ENCODE measurements at regions not wholly inside any gene's neighbourhood (a gene's known extent, or its start where the extent isn't known, plus 50 kb on each side); places are given as distances from the start of the nearest gene placed in this dataset.

DNA sequence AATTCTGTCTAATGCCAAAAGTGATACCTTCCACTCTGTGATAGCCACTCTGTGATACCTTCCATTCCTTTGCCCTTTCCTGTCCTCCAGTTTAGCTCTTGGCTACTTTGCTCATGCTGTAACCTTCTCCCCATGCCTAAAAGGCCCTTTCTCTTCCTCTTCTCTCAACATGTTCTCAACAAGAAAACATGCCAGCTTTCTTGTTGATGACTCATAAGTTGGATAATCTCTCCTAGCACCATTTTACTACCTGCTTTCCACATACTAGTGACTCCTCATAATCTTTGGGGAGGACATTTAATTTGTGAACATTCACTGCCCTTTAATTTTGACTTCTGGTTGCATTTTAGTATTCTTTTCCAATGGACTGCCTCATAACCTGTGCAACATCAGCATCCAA lies 55.9 kb upstream of the NT5C1B start:
- no peak overlapping the region for H3K4me3 ChIP-seq (replicated peaks in 1 of 3; ENCODE audit: low read depth in 2 of 3, low read length in 3 of 3)
- no peak overlapping the region for H3K4me2 ChIP-seq (replicated peaks; ENCODE audit: extremely low read depth, low read length, poor library complexity, severe bottlenecking)
- H3K27ac Mint-ChIP-seq = no peak overlapping the region
- intact Hi-C loops (cut with micrococcal nuclease) = no loop called here
- no peak overlapping the region for H3K9ac ChIP-seq (ENCODE audit: insufficient read depth, low read length, poor library complexity, severe bottlenecking)
- H2AFZ ChIP-seq (ENCODE audit: insufficient read depth, low read depth, low read length, poor library complexity, severe bottlenecking) = no peak overlapping the region
- no peaks in the 10 kb centered on the region for H3K27me3 Mint-ChIP-seq (ENCODE audit: low read depth in 3 of 3)
- peaks cover 7% of the 10 kb centered on the region in 2 donors for H3K9me3 ChIP-seq (replicated peaks in 1 of 2; ENCODE audit: control insufficient read depth in 1 of 2, insufficient read depth in 1 of 2, low read length in 2 of 2)
- H3K27me3 ChIP-seq (ENCODE audit: control insufficient read depth in 2 of 2, insufficient read depth in 2 of 2, low read length in 2 of 2) = no peaks in the 10 kb centered on the region
- peaks cover 2 to 18% (median 15%) of the 10 kb centered on the region in 7 donors for H3K9me3 Mint-ChIP-seq
- no peaks in the 10 kb centered on the region for H3K36me3 Mint-ChIP-seq
- no peak for DNase-seq
- TF ChIP-seq, protein P1, sequence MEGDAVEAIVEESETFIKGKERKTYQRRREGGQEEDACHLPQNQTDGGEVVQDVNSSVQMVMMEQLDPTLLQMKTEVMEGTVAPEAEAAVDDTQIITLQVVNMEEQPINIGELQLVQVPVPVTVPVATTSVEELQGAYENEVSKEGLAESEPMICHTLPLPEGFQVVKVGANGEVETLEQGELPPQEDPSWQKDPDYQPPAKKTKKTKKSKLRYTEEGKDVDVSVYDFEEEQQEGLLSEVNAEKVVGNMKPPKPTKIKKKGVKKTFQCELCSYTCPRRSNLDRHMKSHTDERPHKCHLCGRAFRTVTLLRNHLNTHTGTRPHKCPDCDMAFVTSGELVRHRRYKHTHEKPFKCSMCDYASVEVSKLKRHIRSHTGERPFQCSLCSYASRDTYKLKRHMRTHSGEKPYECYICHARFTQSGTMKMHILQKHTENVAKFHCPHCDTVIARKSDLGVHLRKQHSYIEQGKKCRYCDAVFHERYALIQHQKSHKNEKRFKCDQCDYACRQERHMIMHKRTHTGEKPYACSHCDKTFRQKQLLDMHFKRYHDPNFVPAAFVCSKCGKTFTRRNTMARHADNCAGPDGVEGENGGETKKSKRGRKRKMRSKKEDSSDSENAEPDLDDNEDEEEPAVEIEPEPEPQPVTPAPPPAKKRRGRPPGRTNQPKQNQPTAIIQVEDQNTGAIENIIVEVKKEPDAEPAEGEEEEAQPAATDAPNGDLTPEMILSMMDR (IDR thresholded peaks at IDR 0.05) = no peak
- H3K4me1 Mint-ChIP-seq = no peaks in the 10 kb centered on the region
- no peaks in the 10 kb centered on the region for H3K4me1 ChIP-seq (ENCODE audit: control insufficient read depth in 1 of 2, insufficient read depth in 2 of 2, low read length in 2 of 2)
- H3K36me3 ChIP-seq (replicated peaks in 1 of 2; ENCODE audit: control insufficient read depth in 1 of 2, insufficient read depth in 2 of 2, low read length in 2 of 2) = no peaks in the 10 kb centered on the region
- H4K20me1 ChIP-seq (ENCODE audit: insufficient read depth, low read length) = no peaks in the 10 kb centered on the region
- H3K27ac ChIP-seq (ENCODE audit: low read depth in 1 of 2, low read length in 2 of 2) = no peak overlapping the region
- no peak overlapping the region for H3K4me3 Mint-ChIP-seq
- no peaks in the 10 kb centered on the region for H3K79me2 ChIP-seq (ENCODE audit: insufficient read depth, low read length)

GRCh38 chr2:18644115-18644462 lies 54.7 kb upstream of the NT5C1B start:
- Mint-ChIP-seq H3K27me3 (ENCODE audit: low read depth in 3 of 3) (no peaks in the 10 kb centered on the region), H3K27ac (no peak overlapping the region), H3K4me3 (no peak overlapping the region), H3K9me3 (peaks cover 6 to 25% (median 21%) of the 10 kb centered on the region in 7 donors), H3K36me3 (no peaks in the 10 kb centered on the region), H3K4me1 (no peaks in the 10 kb centered on the region)
- no peaks in the 10 kb centered on the region for H3K27me3 ChIP-seq (ENCODE audit: control insufficient read depth in 2 of 2, insufficient read depth in 2 of 2, low read length in 2 of 2)
- H3K4me1 ChIP-seq (ENCODE audit: control insufficient read depth in 1 of 2, insufficient read depth in 2 of 2, low read length in 2 of 2) = no peaks in the 10 kb centered on the region
- no peaks in the 10 kb centered on the region for H4K20me1 ChIP-seq (ENCODE audit: insufficient read depth, low read length)
- TF ChIP-seq, protein P1 (IDR thresholded peaks at IDR 0.05) = no peak
- H3K9ac ChIP-seq (ENCODE audit: insufficient read depth, low read length, poor library complexity, severe bottlenecking) = no peak overlapping the region
- no peak overlapping the region for H3K4me3 ChIP-seq (replicated peaks in 1 of 3; ENCODE audit: low read depth in 2 of 3, low read length in 3 of 3)
- no peak overlapping the region for H3K4me2 ChIP-seq (replicated peaks; ENCODE audit: extremely low read depth, low read length, poor library complexity, severe bottlenecking)
- intact Hi-C loops (cut with micrococcal nuclease) = no loop called here
- H3K27ac ChIP-seq (ENCODE audit: low read depth in 1 of 2, low read length in 2 of 2) = no peak overlapping the region
- DNase-seq = no peak
- no peaks in the 10 kb centered on the region for H3K36me3 ChIP-seq (replicated peaks in 1 of 2; ENCODE audit: control insufficient read depth in 1 of 2, insufficient read depth in 2 of 2, low read length in 2 of 2)
- no peak overlapping the region for H2AFZ ChIP-seq (ENCODE audit: insufficient read depth, low read depth, low read length, poor library complexity, severe bottlenecking)
- WGBS (ENCODE audit: insufficient coverage) = no CpG with 5 or more reads among the region's 2 CpGs
- H3K79me2 ChIP-seq (ENCODE audit: insufficient read depth, low read length) = no peaks in the 10 kb centered on the region
- H3K9me3 ChIP-seq (replicated peaks in 1 of 2; ENCODE audit: control insufficient read depth in 1 of 2, insufficient read depth in 1 of 2, low read length in 2 of 2) = peaks cover 18 to 19% of the 10 kb centered on the region in 2 donors

All from CD14-positive monocyte (primary cell).